HFFc6 (cell line): ENCODE measurements at regions not wholly inside any gene's neighbourhood (a gene's known extent, or its start where the extent isn't known, plus 50 kb on each side); places are given as distances from the start of the nearest gene placed in this dataset.

Source experiments
- DNase-seq: peaks from one replicate; pipeline ENCODE4 v3.0.0-alpha.2; 2018
- H3K27ac Mint-ChIP-seq: 2 replicates; pipeline ENCODE4 v1.8.0; 2020; ENCODE audit warnings: mild to moderate bottlenecking, mixed read lengths
- H3K27me3 Mint-ChIP-seq: 2 replicates; pipeline ENCODE4 v1.8.0; 2021; ENCODE audit warnings: mild to moderate bottlenecking, moderate library complexity, mixed read lengths; ENCODE audit not compliant: insufficient read depth
- H3K36me3 Mint-ChIP-seq: 2 replicates; pipeline ENCODE4 v1.8.0; 2021; ENCODE audit warnings: low read depth, mixed read lengths
- H3K4me1 Mint-ChIP-seq: 2 replicates; pipeline ENCODE4 v1.8.0; 2020; ENCODE audit warnings: low read depth, mixed read lengths
- H3K4me3 Mint-ChIP-seq: 2 replicates; pipeline ENCODE4 v1.8.0; 2020; ENCODE audit warnings: mild to moderate bottlenecking, moderate library complexity, mixed read lengths
- H3K9me3 Mint-ChIP-seq: 2 replicates; pipeline ENCODE4 v1.8.0; 2020; ENCODE audit warnings: mild to moderate bottlenecking, mixed read lengths
- TF ChIP-seq, protein P1 (sequence below): fragments of 200-600 bp; sonication (generic); IDR thresholded peaks from 2 replicates; pipeline ENCODE4 v1.5.0; 2021; ENCODE audit warnings: antibody characterized with exemption, mild to moderate bottlenecking

- H3K27ac Mint-ChIP-seq: no peak overlapping the region
- DNase-seq: no peak
- H3K4me1 Mint-ChIP-seq: no peaks in the 10 kb centered on the region
- TF ChIP-seq, protein P1, sequence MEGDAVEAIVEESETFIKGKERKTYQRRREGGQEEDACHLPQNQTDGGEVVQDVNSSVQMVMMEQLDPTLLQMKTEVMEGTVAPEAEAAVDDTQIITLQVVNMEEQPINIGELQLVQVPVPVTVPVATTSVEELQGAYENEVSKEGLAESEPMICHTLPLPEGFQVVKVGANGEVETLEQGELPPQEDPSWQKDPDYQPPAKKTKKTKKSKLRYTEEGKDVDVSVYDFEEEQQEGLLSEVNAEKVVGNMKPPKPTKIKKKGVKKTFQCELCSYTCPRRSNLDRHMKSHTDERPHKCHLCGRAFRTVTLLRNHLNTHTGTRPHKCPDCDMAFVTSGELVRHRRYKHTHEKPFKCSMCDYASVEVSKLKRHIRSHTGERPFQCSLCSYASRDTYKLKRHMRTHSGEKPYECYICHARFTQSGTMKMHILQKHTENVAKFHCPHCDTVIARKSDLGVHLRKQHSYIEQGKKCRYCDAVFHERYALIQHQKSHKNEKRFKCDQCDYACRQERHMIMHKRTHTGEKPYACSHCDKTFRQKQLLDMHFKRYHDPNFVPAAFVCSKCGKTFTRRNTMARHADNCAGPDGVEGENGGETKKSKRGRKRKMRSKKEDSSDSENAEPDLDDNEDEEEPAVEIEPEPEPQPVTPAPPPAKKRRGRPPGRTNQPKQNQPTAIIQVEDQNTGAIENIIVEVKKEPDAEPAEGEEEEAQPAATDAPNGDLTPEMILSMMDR: no peak
- no peaks in the 10 kb centered on the region for H3K36me3 Mint-ChIP-seq
- H3K9me3 Mint-ChIP-seq: peaks cover 28% of the 10 kb centered on the region
- H3K4me3 Mint-ChIP-seq: no peak overlapping the region
- H3K27me3 Mint-ChIP-seq: no peaks in the 10 kb centered on the region
Observed at GRCh38 chr2:22878121-22878520, 506.9 kb upstream of the KLHL29 start.

DNA sequence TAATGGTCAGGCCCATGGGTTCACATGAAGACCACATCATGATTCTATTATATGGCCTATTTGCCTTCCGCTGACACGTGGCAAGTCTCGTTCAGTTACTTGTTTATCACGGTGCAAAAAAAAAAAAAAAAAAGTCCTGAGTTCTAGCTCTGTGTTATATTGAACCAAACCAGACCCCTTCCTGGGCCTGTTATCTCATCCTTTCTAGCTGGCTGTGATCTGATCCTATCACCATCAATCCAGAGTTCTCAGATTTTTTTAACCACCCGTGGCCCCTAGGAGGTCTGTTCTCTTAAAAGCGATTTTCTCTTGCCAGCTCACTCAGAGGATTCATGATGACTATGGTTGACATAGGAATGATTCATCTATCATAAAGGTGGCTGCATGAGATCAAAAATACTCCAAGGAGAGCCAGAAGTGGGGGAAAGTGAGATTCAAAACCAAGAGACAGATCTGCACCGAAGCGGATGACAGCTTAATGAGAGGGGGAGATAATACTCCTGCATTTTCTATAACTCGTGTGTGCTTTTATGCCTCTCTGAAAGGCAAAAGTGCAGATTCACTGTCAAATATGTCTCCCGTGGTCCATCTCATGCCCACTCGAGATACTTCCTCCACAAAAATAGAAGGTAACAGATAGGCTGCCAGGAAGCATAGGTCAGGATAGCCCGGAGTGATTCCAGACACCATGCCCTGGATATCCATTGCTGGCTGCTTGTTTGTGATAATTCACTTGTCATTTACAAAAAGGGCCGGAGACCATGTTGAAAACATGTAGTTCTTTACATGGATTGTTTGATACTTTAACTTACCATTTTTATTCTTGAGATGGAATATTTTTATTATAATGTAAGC lies 505.7 kb upstream of the KLHL29 start:
- TF ChIP-seq, protein P1: no peak
- H3K27me3 Mint-ChIP-seq: no peaks in the 10 kb centered on the region
- H3K27ac Mint-ChIP-seq: no peak overlapping the region
- no peak for DNase-seq
- no peaks in the 10 kb centered on the region for H3K4me1 Mint-ChIP-seq
- H3K4me3 Mint-ChIP-seq: no peak overlapping the region
- no peaks in the 10 kb centered on the region for H3K36me3 Mint-ChIP-seq
- peaks cover 33% of the 10 kb centered on the region for H3K9me3 Mint-ChIP-seq

GRCh38 chr2:22880161-22880560 lies 504.8 kb upstream of the KLHL29 start:
- H3K4me3 Mint-ChIP-seq: no peak overlapping the region

DNA sequence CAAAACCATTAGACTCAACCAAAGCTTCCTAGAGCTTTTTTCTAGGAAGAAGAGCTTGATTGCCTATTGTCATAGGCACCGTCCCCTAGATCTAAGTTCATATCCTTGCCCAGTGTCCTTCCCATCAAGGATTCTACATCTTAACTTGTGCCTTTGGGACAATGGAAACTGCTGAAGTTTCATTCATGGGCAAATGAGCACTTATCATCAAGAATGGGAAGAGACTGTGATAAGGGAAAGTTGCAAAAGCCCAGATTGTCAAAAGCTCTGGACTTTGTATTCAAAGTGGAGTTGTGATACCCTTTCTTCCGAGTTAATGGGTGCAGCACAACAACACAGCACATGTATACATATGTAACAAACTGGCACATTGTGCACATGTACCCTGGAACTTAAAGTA lies 503.0 kb upstream of the KLHL29 start:
- H3K9me3 Mint-ChIP-seq: peaks cover 42% of the 10 kb centered on the region
- TF ChIP-seq, protein P1: no peak
- 0 out of 2 replicates have a peak, but pooled peaks cover 4% of the 10 kb centered on the region for H3K36me3 Mint-ChIP-seq
- H3K4me3 Mint-ChIP-seq: no peak overlapping the region
- DNase-seq: no peak
- H3K27me3 Mint-ChIP-seq: no peaks in the 10 kb centered on the region
- no peak overlapping the region for H3K27ac Mint-ChIP-seq
- H3K4me1 Mint-ChIP-seq: no peaks in the 10 kb centered on the region

More at GRCh38 chr2:22880161-22880560, 504.8 kb upstream of the KLHL29 start:
- no peaks in the 10 kb centered on the region for H3K27me3 Mint-ChIP-seq
- H3K36me3 Mint-ChIP-seq: 0 out of 2 replicates have a peak, but pooled peaks cover 4% of the 10 kb centered on the region
- TF ChIP-seq, protein P1: no peak
- peaks cover 37% of the 10 kb centered on the region for H3K9me3 Mint-ChIP-seq
- H3K27ac Mint-ChIP-seq: no peak overlapping the region
- no peaks in the 10 kb centered on the region for H3K4me1 Mint-ChIP-seq
- no peak for DNase-seq

DNA sequence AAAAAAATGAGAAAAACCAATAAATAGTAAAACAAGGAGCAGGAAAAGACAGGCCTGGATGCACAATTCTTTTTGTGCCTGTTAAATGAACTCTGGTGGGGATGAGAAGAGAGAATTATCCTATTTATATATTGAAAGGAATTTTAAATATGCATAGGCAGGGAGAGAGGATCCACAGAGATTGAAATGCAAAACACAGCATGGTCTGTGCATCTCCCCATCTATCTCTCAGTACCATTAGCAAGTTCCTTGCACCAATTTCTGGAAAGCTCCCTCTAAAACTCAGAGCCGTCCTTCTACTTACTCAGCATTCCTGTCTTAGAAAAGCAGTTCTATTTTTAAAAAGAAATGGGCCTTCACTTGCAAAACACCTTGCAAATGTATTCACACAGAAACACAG lies 502.3 kb upstream of the KLHL29 start:
- no peak for DNase-seq
- peaks cover 47% of the 10 kb centered on the region for H3K9me3 Mint-ChIP-seq
- H3K27ac Mint-ChIP-seq: no peak overlapping the region

More for the DNA sequence above, 502.3 kb upstream of the KLHL29 start:
- TF ChIP-seq, protein P1: no peak
- no peak overlapping the region for H3K4me3 Mint-ChIP-seq
- no peaks in the 10 kb centered on the region for H3K27me3 Mint-ChIP-seq
- H3K36me3 Mint-ChIP-seq: 0 out of 2 replicates have a peak, but pooled peaks cover 4% of the 10 kb centered on the region
- no peaks in the 10 kb centered on the region for H3K4me1 Mint-ChIP-seq
